ENCODE measurements at regions not wholly inside any gene's neighbourhood (a gene's known extent, or its start where the extent isn't known, plus 50 kb on each side); places are given as distances from the start of the nearest gene placed in this dataset.

DNA sequence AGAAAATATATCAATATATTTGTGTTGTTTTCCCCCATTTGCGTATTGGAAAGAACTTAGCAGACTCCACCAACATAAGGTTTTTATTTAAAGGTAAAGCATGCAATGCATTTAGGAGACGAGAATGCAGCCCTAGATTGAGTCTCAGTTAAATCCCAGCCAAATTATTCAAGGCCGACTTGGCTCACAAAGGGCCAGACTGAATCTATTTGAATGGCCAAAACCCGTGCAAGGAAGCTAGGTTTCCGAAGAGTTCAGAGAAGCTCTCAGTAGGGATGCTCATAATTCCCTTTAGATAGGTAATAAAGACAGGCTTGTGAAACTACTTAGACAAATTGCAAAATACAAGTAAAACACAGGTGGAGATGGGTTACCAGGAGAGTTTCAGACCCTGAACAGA is 520.3 kb downstream of the CDH9 start:
- ChIA-PET CTCF (no interaction called here), POLR2A (no interaction called here)
- no peak for TF ChIP-seq POLR2A (IDR thresholded peaks at IDR 0.05; ENCODE audit: low read depth, low read length)
- TF ChIP-seq POLR2AphosphoS5 (IDR thresholded peaks at IDR 0.05; ENCODE audit: insufficient read depth, low read depth, low read length) = no peak
- TF ChIP-seq FOS (IDR thresholded peaks at IDR 0.05; ENCODE audit: borderline replicate concordance, insufficient read depth, low read length) = no peak
- no peak for TF ChIP-seq EZH2 (IDR thresholded peaks at IDR 0.05; ENCODE audit: borderline replicate concordance, low read depth, low read length, severe bottlenecking)
- TF ChIP-seq, protein P1, sequence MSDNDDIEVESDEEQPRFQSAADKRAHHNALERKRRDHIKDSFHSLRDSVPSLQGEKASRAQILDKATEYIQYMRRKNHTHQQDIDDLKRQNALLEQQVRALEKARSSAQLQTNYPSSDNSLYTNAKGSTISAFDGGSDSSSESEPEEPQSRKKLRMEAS (IDR thresholded peaks at IDR 0.05; ENCODE audit: insufficient read depth, insufficient read length) = no peak
- no peak for TF ChIP-seq GATA2 (IDR thresholded peaks at IDR 0.05; ENCODE audit: insufficient read depth, insufficient read length, low read depth, low read length)
- TF ChIP-seq, protein P2, sequence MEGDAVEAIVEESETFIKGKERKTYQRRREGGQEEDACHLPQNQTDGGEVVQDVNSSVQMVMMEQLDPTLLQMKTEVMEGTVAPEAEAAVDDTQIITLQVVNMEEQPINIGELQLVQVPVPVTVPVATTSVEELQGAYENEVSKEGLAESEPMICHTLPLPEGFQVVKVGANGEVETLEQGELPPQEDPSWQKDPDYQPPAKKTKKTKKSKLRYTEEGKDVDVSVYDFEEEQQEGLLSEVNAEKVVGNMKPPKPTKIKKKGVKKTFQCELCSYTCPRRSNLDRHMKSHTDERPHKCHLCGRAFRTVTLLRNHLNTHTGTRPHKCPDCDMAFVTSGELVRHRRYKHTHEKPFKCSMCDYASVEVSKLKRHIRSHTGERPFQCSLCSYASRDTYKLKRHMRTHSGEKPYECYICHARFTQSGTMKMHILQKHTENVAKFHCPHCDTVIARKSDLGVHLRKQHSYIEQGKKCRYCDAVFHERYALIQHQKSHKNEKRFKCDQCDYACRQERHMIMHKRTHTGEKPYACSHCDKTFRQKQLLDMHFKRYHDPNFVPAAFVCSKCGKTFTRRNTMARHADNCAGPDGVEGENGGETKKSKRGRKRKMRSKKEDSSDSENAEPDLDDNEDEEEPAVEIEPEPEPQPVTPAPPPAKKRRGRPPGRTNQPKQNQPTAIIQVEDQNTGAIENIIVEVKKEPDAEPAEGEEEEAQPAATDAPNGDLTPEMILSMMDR (IDR thresholded peaks at IDR 0.05; ENCODE audit: extremely low read depth in 1 of 2, insufficient read depth in 1 of 2, low read depth in 1 of 2, low read length in 2 of 2) = no peak
- TF ChIP-seq MYC (IDR thresholded peaks at IDR 0.05; ENCODE audit: low read depth, low read length) = no peak
- TF ChIP-seq JUN (IDR thresholded peaks at IDR 0.05; ENCODE audit: borderline replicate concordance, insufficient read depth, insufficient read length, low read depth) = no peak
- no peaks in the 10 kb centered on the region for H3K79me2 ChIP-seq (ENCODE audit: control insufficient read depth, insufficient read depth, low read length)
- dilution Hi-C loops (cut with MboI; ENCODE audit: extremely low pct_ligation_motif_present, low sequenced_read_pairs) = no loop called here
- FAIRE-seq = no peak
- no peaks in the 10 kb centered on the region for H3K4me1 ChIP-seq (ENCODE audit: control insufficient read depth, extremely low read depth, insufficient read depth, low read length)
- H3K27ac ChIP-seq (ENCODE audit: insufficient read depth, low read depth, low read length) = no peak overlapping the region
- no TSS peak for BruUV-seq (replicated peaks)
- no peak overlapping the region for H3K9ac ChIP-seq (replicated peaks; ENCODE audit: extremely low read depth, insufficient read depth, low read length)
- H3K9me3 ChIP-seq (replicated peaks; ENCODE audit: control insufficient read depth, insufficient read depth, low read length) = peaks cover 2% of the 10 kb centered on the region
- intact Hi-C loops (cut with micrococcal nuclease) = no loop called here
- H4K20me1 ChIP-seq (replicated peaks; ENCODE audit: control insufficient read depth, extremely low read depth, insufficient read depth, low read length) = no peaks in the 10 kb centered on the region
- no peak overlapping the region for H3K4me2 ChIP-seq (ENCODE audit: insufficient read depth, low read length)
- no peaks in the 10 kb centered on the region for H3K27me3 ChIP-seq (ENCODE audit: control insufficient read depth in 2 of 2, insufficient read depth in 2 of 2, low read length in 2 of 2)
- H2AFZ ChIP-seq (ENCODE audit: low read depth, low read length) = no peak overlapping the region
- H3K36me3 ChIP-seq (ENCODE audit: control insufficient read depth in 2 of 2, extremely low read depth in 1 of 2, insufficient read depth in 2 of 2, low read length in 2 of 2) = no peaks in the 10 kb centered on the region
- DNase-seq (ENCODE audit: low read depth, low spot score) = no peak
- no peaks in the 10 kb centered on the region for H3K9me1 ChIP-seq (replicated peaks; ENCODE audit: control insufficient read depth, extremely low read depth, insufficient read depth, low read length)
- H3K4me3 ChIP-seq (replicated peaks in 1 of 3; ENCODE audit: insufficient read depth in 1 of 3, low read depth in 1 of 3, low read length in 3 of 3) = no peak overlapping the region
